ENCODE measurements at regions not wholly inside any gene's neighbourhood (a gene's known extent, or its start where the extent isn't known, plus 50 kb on each side); places are given as distances from the start of the nearest gene placed in this dataset.

- no peaks in the 10 kb centered on the region for H3K4me1 Mint-ChIP-seq
- H3K27me3 Mint-ChIP-seq, result peaks cover 4% of the 10 kb centered on the region
- ATAC-seq (no peak), DNase-seq (no peak)
- no peaks in the 10 kb centered on the region for H3K36me3 Mint-ChIP-seq (ENCODE audit: low read depth)
- H3K4me3 Mint-ChIP-seq, result no peak overlapping the region
- intact Hi-C loops (cut with DNase I, micrococcal nuclease), result no loop called here
- no peak overlapping the region for H3K27ac Mint-ChIP-seq
- H3K9me3 Mint-ChIP-seq (ENCODE audit: low read depth), result no peaks in the 10 kb centered on the region
- ChIA-PET CTCF (interaction anchor here (0.8 kb wide), 1 partner anchor 73 kb away, joined by 3 read pairs; no protein-coding TSS in a partner anchor), POLR2A (no interaction called here)
These were observed 116.3 kb downstream of the BOD1 start for GRCh38 chr5:173500213-173500560.

- Mint-ChIP-seq H3K4me3 (no peak overlapping the region), H3K36me3 (ENCODE audit: low read depth) (no peaks in the 10 kb centered on the region), H3K27ac (no peak overlapping the region), H3K9me3 (ENCODE audit: low read depth) (no peaks in the 10 kb centered on the region), H3K27me3 (peaks cover 4% of the 10 kb centered on the region), H3K4me1 (no peaks in the 10 kb centered on the region)
- DNase-seq (no peak), ATAC-seq (no peak)
- POLR2A ChIA-PET, result interaction anchor here (0.7 kb wide), 1 partner anchor 57 kb away, joined by 3 read pairs; no protein-coding TSS in a partner anchor
- CTCF ChIA-PET, result interaction anchor here (0.8 kb wide), 1 partner anchor 73 kb away, joined by 3 read pairs; no protein-coding TSS in a partner anchor
- intact Hi-C loops (cut with DNase I, micrococcal nuclease), result no loop called here
These were observed 116.8 kb downstream of the BOD1 start for GRCh38 chr5:173499471-173500212.

GRCh38 chr5:173498739-173499470, 117.5 kb downstream of the BOD1 start:
- Mint-ChIP-seq H3K4me1 (no peaks in the 10 kb centered on the region), H3K4me3 (no peak overlapping the region), H3K27me3 (peaks cover 4% of the 10 kb centered on the region), H3K36me3 (ENCODE audit: low read depth) (no peaks in the 10 kb centered on the region), H3K27ac (no peak overlapping the region), H3K9me3 (ENCODE audit: low read depth) (no peaks in the 10 kb centered on the region)
- intact Hi-C loops (cut with DNase I, micrococcal nuclease), result no loop called here
- no peak for ATAC-seq
- CTCF ChIA-PET, result interaction anchor here (0.5 kb wide), 1 partner anchor 742 kb away, joined by 3 read pairs; no protein-coding TSS in a partner anchor
- POLR2A ChIA-PET, result interaction anchor here (0.7 kb wide), 1 partner anchor 58 kb away, joined by 3 read pairs; no protein-coding TSS in a partner anchor
- DNase-seq, result no peak

GRCh38 chr5:173498286-173498685, 118.2 kb downstream of the BOD1 start:
- Mint-ChIP-seq H3K27me3 (peaks cover 4% of the 10 kb centered on the region), H3K4me1 (no peaks in the 10 kb centered on the region), H3K9me3 (ENCODE audit: low read depth) (no peaks in the 10 kb centered on the region), H3K36me3 (ENCODE audit: low read depth) (no peaks in the 10 kb centered on the region), H3K27ac (no peak overlapping the region), H3K4me3 (no peak overlapping the region)
- CTCF ChIA-PET, result interaction anchor here (0.5 to 0.9 kb wide), 2 partner anchors 8 to 741 kb away, joined by 3 read pairs; no protein-coding TSS in a partner anchor
- intact Hi-C loops (cut with DNase I, micrococcal nuclease), result no loop called here
- ATAC-seq (no peak), DNase-seq (no peak)
- POLR2A ChIA-PET, result no interaction called here

- ChIA-PET CTCF (interaction anchor here (0.9 kb wide), 1 partner anchor 8 kb away, joined by 3 read pairs; no protein-coding TSS in a partner anchor), POLR2A (no interaction called here)
- Mint-ChIP-seq H3K9me3 (ENCODE audit: low read depth) (no peaks in the 10 kb centered on the region), H3K27ac (no peak overlapping the region), H3K36me3 (ENCODE audit: low read depth) (no peaks in the 10 kb centered on the region), H3K4me3 (no peak overlapping the region), H3K27me3 (peaks cover 4% of the 10 kb centered on the region), H3K4me1 (no peaks in the 10 kb centered on the region)
- ATAC-seq (no peak), DNase-seq (no peak)
- intact Hi-C loops (cut with DNase I, micrococcal nuclease), result no loop called here
These were observed 118.8 kb downstream of the BOD1 start for GRCh38 chr5:173497685-173498084.

- no peak overlapping the region for H3K27ac Mint-ChIP-seq
- ChIA-PET CTCF (no interaction called here), POLR2A (no interaction called here)
- H3K4me3 Mint-ChIP-seq, result no peak overlapping the region
- H3K27me3 Mint-ChIP-seq, result peaks cover 4% of the 10 kb centered on the region
- no peaks in the 10 kb centered on the region for H3K4me1 Mint-ChIP-seq
- intact Hi-C loops (cut with DNase I, micrococcal nuclease), result no loop called here
- no peaks in the 10 kb centered on the region for H3K36me3 Mint-ChIP-seq (ENCODE audit: low read depth)
- DNase-seq (no peak), ATAC-seq (no peak)
- no peaks in the 10 kb centered on the region for H3K9me3 Mint-ChIP-seq (ENCODE audit: low read depth)
These were observed 119.6 kb downstream of the BOD1 start for GRCh38 chr5:173496883-173497255.

GRCh38 chr5:173496129-173496882, 120.1 kb downstream of the BOD1 start:
- ChIA-PET CTCF (no interaction called here), POLR2A (no interaction called here)
- Mint-ChIP-seq H3K4me1 (no peaks in the 10 kb centered on the region), H3K9me3 (ENCODE audit: low read depth) (no peaks in the 10 kb centered on the region), H3K27ac (no peak overlapping the region), H3K27me3 (peaks cover 4% of the 10 kb centered on the region), H3K4me3 (no peak overlapping the region), H3K36me3 (ENCODE audit: low read depth) (no peaks in the 10 kb centered on the region)
- intact Hi-C loops (cut with DNase I, micrococcal nuclease), result no loop called here
- ATAC-seq (no peak), DNase-seq (no peak)

- Mint-ChIP-seq H3K4me3 (no peak overlapping the region), H3K27ac (no peak overlapping the region), H3K4me1 (no peaks in the 10 kb centered on the region), H3K36me3 (ENCODE audit: low read depth) (no peaks in the 10 kb centered on the region), H3K9me3 (ENCODE audit: low read depth) (no peaks in the 10 kb centered on the region), H3K27me3 (peaks cover 13% of the 10 kb centered on the region)
- ChIA-PET POLR2A (no interaction called here), CTCF (no interaction called here)
- intact Hi-C loops (cut with DNase I, micrococcal nuclease), result no loop called here
- ATAC-seq (no peak), DNase-seq (no peak)
These were observed 121.1 kb downstream of the BOD1 start for GRCh38 chr5:173495225-173495904.

- H3K9me3 Mint-ChIP-seq (ENCODE audit: low read depth), result no peaks in the 10 kb centered on the region
- intact Hi-C loops (cut with DNase I, micrococcal nuclease), result no loop called here
- H3K4me1 Mint-ChIP-seq, result no peaks in the 10 kb centered on the region
- POLR2A ChIA-PET, result no interaction called here
- CTCF ChIA-PET, result no interaction called here
- H3K27me3 Mint-ChIP-seq, result peaks cover 13% of the 10 kb centered on the region
- H3K36me3 Mint-ChIP-seq (ENCODE audit: low read depth), result no peaks in the 10 kb centered on the region
- ATAC-seq (no peak), DNase-seq (no peak)
- no peak overlapping the region for H3K4me3 Mint-ChIP-seq
- no peak overlapping the region for H3K27ac Mint-ChIP-seq
These were observed 122.0 kb downstream of the BOD1 start for GRCh38 chr5:173494446-173494845.

- intact Hi-C loops (cut with DNase I, micrococcal nuclease), result no loop called here
- no peak overlapping the region for H3K4me3 Mint-ChIP-seq
- ChIA-PET CTCF (no interaction called here), POLR2A (no interaction called here)
- H3K27ac Mint-ChIP-seq, result no peak overlapping the region
- ATAC-seq (no peak), DNase-seq (no peak)
- H3K27me3 Mint-ChIP-seq, result peaks cover 16% of the 10 kb centered on the region
- H3K9me3 Mint-ChIP-seq (ENCODE audit: low read depth), result no peaks in the 10 kb centered on the region
- no peaks in the 10 kb centered on the region for H3K4me1 Mint-ChIP-seq
- no peaks in the 10 kb centered on the region for H3K36me3 Mint-ChIP-seq (ENCODE audit: low read depth)
These were observed 122.6 kb downstream of the BOD1 start for GRCh38 chr5:173493846-173494245.

GRCh38 chr5:173493040-173493439, 123.4 kb downstream of the BOD1 start:
- intact Hi-C loops (cut with DNase I, micrococcal nuclease), result no loop called here
- no peak overlapping the region for H3K27ac Mint-ChIP-seq
- CTCF ChIA-PET, result no interaction called here
- H3K4me1 Mint-ChIP-seq, result no peaks in the 10 kb centered on the region
- no peak for ATAC-seq
- peaks cover 13% of the 10 kb centered on the region for H3K27me3 Mint-ChIP-seq
- DNase-seq, result no peak
- no peaks in the 10 kb centered on the region for H3K9me3 Mint-ChIP-seq (ENCODE audit: low read depth)
- H3K36me3 Mint-ChIP-seq (ENCODE audit: low read depth), result no peaks in the 10 kb centered on the region
- POLR2A ChIA-PET, result interaction anchor here (0.5 kb wide), 1 partner anchor 8 kb away, joined by 6 read pairs; no protein-coding TSS in a partner anchor
- H3K4me3 Mint-ChIP-seq, result no peak overlapping the region
